ENCODE measurements at regions not wholly inside any gene's neighbourhood (a gene's known extent, or its start where the extent isn't known, plus 50 kb on each side); places are given as distances from the start of the nearest gene placed in this dataset.
A peak's percentile ranks its signal among the peaks of the same experiment; 100 is the strongest.

DNA sequence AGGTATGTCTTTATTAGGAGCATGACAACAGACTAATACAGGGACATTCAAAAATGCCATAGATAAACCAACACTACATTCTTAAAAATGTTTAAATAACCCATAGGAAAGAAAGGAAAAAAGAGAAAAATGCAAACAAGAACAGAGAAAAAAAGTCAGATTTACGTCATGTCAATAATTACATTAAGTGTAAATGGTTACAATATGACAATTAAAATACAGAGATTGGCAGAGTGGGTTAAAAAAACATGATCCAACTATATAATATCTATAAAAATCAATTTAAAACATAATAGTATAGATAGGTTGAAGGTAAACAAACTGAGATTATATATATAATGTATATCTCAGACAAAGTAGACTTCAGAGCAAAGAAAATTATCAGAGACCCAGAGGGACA, 255.8 kb downstream of the ANAPC1 start:
- no peak for DNase-seq

DNA sequence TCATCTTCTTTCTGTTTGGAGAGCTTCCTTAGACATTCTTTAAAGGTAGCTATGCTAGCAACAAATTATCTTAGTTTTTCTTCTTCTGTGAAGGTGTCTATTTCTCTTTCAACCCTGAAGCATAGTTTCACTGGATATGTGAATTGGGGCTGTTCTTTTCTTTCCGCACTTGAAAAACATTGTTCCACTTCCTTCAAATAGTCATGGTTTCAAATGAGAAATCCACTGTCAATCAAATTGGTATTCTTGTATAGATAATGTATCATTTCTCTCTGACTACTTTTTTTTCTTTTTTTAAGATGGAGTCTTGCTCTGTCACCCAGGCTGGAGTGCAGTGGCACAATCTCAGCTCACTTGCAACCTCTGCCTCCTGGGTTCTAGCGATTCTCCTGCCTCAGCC, 254.0 kb downstream of the ANAPC1 start:
- DNase-seq = no peak

DNA sequence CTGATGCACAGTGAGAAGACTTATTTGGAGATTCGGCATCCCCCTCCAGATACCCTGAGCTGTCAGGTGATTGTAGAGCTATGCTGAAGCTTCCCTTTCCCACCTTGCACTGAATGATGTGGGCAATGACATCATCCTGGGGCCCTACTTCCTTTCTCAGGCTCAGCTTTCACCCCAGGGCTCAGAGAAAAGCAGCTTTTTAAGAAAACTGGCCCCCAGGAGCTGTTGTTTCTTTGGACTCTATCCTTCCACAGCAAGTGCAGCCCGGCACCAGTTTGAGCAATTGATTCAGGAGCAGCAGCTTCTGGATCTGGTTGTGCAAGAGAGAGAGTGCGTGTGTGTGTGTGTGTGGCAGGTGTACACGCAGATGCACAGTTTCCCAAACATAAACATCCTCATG, 251.3 kb downstream of the ANAPC1 start:
- no peak for DNase-seq

DNA sequence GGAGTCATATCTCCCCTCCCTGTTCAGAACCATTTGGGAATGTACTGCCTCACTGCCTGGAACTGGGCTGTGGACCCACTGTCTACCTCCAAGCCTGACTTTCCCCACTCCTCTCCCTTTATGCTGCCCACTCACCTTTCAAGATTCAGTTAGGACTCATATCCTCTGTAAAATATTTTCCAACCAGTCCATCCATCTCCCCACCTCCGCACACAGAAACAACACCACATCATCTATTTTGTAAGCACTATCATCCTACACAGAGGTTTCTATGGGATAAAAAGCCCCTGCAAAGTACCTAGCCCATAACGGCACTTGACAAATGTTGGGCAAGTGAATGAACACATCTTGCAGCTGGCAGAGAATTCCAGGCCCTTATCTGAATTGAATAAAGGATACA, 250.8 kb downstream of the ANAPC1 start:
- no peak for DNase-seq

DNA sequence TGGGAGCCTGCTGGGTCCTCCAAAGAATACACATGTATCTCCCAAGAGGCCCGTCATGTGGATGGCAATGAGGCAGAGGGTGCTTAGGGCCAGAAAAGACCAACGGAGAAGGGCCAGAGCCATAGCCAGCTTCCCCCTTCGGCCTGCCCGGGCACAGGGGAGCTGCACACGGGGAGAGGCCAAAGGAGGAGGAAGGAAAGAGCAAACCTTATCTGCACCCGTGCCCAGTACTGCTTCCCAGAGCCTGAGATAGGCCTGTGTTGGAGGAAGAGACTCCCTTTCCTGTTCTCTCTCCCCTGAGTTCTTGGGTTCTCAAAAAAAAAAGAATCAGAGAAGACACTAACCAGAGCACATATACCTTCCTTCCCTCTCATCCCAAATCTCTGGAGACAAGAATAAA, 250.3 kb downstream of the ANAPC1 start:
- no peak for DNase-seq

DNA sequence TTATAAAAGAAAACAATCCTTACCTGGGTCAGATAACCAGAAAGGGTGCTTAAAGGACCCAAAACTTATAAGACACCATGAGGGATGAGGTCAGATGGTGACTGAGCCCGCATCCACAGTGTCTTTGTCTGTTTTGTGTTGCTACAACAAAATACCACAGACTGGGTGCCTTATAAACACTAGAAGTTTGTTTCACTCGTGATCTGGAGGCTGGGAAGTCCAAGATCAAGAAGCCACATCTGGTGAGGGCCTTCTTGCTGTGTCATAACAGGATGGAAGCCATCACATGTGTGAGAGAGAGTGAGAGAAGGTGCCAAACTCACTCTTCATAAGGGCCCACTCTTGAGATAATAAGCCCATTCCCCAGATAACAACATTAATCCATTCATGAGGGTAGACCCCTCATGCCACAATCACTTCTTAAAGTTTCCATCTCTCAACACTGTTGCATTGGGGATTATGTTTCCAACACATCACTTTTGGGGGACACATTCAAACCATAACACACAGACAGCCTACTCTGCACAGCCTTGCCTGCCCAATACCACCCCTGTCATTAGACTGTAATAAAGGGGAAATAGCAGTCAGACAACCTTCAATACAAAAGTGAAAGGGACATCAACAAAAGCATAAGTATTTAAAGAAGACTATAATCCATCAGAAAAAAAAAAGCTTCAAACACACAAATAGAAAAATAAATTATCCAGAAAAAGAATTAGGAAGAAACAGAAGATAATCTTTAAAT, 249.8 kb downstream of the ANAPC1 start:
- no peak for DNase-seq

DNA sequence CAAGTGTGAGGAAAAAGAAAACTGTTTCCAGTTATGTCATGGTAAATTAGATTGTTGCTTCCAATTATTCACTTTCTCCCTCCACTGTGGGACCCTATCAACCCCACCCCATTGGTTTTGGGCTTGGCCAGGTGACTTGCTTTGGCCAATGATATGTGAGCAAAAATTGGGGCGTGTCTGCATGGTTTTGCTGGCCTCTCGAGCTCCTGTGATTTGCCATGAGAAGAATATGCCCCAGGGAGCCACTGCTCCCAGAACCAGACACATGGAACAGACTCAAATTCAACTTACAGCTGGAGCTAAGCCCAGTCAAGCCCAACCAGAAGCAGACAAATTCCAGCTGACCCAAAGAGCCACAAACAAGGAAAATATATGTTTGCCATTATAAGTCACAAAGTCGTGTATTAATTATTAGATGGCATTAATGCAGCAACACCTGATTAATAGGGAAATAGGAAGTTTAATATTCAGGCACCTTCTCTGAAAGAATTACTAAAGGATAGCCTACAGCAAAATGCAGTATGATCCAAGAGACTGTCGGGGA, 248.9 kb downstream of the ANAPC1 start:
- no peak for DNase-seq

DNA sequence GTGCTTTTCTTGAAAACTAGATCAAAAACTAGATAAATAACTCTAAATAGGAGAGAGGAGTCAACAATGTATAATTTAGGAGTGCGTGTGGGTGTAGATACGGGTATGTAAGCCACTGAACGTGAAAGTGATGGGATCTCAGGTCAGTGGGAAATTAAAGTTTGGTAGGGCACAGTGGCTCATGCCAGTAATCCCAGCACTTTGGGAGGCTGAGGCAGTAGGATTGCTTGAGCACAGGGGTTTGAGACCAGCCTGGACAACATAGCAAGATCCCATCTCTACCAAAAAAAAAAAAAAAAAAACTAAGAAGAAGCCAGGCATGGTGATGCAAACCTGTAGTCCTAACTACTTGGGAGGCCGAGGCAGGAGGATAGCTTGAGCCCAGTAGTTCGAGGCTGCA, 247.1 kb downstream of the ANAPC1 start:
- DNase-seq = no peak

DNA sequence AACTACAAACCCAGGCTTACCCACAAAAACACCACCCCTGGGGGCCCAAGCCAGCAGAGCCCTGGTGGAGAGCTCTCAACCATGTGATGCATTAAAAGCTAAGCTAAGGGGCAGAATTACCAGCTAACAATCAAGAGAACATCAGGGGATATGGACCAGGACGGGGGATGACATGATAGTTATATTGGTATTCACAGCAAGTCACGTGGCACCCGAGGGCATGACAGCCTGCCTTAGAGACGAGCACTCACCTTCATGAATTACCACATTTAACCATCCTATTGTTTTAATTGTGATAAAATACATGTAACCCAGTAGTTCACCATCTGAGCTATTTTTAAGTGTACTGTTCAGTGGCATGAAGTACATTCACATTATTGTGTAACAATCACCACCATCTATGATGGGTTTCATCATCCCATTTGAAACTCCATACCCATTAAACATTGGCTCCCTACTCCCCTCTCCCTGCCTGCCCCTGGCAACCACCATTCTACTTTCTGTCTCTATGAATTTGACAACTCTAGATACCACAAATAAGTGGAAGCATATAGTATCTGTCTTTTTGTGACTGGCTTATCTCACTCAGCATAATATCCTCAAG, 245.6 kb downstream of the ANAPC1 start:
- no peak for DNase-seq

DNA sequence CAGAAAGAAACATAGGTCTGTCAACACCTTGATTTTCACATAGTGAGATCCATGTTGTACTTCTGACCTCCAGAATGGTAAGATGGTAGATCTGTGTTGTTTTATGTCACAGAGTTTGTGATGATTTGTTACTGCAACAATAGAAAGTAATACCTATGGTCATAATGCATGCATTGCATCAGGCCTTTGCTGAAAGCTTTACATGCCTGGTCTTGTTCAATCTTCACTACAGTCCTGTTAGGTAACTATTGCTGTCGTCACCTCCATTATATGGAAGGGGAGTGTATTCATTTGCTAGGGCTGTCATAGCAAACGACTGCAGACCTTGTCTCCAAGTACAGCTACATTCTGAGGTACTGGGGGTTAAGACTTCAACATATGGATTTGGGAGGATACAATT, 243.5 kb downstream of the ANAPC1 start:
- no peak for DNase-seq

DNA sequence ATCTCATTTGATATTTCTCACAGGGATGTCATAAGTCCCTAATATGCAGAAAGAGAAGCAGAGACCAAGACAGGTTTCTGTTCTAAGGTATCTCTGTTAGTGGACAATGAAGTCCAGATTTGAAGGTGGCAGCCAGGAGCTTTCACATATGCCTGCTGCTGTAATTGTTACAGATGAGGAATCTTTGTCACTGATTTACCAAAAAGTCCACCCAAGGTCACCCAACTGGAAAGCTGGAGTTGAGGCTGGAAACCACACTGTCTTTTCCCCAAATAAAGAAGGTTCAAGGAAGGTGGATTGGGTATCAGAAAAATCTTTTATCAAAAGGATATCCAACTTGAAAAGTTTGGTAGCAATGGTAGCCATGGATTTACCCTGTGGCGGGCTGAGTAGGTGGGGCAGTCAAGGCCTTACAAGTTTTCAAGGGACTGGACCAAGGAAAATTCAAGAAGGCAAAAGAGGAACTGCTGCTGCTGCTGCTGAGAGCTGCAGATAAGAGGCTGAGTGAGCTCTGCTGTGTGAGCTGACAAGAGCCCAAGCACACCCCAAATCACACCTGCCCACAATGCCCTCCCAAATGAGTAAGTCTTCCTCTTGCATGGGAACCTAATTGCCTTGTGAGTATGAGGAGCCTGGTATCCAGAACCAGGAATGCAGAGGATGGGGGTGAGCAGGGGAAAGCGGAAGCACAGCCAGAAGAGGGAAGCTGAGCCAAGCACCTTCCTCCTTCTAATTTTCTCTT, 241.2 kb downstream of the ANAPC1 start:
- no peak for DNase-seq

DNA sequence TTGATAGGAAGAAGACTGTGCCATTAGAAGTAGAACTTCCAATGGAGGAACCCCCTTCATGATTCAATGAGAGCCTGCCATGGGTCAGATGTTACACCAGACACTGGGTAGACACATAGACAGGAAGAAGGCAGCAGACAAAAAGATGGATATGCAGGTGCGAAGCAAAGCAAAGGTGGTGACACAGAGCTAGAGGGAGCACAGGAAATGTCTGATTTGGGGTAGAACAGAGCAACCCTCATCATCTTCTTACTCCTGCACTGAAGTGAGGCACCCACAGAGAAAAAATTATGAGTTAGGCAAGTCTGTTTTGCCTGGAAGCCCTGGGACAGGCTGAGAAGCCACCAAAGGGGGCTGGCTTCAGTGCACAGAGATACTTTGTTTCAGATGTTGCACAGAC, 240.2 kb downstream of the ANAPC1 start:
- DNase-seq = no peak

DNA sequence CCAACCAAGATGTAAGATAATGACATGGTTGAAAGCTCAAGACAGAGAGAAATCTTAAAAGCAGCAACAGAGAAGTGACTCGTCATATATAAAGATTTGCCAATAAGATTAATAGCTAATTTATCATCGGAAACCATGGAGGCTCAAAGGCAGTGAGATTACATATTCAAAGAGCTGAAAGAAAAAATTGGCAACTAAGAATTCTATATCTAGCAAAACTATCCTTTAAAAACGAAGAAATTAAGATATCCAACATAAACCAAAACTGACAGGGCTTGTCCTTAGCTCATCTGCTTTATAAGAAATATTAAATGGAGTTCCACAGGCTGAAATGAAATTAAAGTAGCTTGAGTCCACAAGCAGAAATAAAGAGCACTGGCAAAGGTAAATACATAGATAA, 236.6 kb downstream of the ANAPC1 start:
- no peak for DNase-seq

DNA sequence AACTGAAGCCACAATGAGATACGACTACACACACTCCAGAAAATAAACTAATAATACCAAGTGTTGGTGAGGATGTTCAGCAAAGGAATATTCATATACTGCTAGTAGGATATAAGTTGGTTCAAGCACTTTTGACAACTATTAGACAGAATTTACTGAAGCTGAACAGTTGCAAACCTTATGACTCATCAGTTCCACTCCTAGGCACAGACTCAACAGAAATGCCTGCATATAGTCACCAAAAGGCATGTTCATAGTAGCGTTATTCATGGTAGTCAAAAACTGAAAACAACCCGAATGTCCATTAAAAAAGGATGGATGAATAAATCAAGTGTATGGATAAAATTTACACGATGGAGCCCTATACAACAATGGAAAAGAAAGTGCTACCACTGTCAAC, 232.0 kb downstream of the ANAPC1 start:
- no peak for DNase-seq

DNA sequence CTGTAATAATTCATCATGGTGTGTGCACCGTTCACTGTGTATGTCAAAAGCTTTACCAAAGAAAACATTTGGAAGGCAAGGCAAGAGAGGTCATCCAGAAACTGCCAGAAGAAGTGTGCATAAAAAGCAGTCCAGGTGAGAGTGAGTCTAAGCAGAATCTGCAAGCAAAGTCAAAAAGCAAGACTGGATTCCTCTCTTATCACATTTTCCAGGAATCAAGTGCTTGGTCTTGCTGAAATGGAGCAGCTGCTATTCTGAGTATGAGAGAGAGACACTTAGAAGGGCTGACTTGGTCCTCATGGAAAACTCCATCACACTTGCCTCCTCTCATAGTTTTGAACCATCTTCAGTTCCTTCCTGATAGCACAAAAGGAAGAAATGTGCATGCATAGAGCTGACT, 231.3 kb downstream of the ANAPC1 start:
- no peak for DNase-seq

DNA sequence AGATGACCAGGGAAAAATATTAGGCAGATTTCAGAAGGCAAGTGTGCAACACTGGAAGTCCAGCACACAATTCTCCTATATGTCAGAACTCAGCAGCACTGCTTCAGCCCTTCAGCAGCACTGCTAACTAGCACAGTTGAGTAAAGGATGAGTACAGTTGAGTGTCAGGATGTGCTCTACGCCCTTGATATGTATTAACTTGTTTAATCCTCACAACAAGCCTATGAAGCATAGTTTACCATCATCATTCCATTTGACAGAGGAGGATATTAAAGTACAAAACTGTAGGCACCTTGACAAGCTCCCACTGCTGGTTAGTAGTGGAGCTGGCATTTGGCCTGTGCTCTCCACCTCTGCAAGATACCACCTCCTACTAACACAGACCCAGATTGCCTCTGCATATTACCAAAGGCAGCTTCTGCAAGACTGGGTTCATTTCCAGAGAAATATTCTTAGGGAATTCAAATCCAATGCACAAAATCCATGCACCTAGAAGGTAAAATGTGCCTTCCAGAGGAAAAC, 230.8 kb downstream of the ANAPC1 start:
- no peak for DNase-seq

DNA sequence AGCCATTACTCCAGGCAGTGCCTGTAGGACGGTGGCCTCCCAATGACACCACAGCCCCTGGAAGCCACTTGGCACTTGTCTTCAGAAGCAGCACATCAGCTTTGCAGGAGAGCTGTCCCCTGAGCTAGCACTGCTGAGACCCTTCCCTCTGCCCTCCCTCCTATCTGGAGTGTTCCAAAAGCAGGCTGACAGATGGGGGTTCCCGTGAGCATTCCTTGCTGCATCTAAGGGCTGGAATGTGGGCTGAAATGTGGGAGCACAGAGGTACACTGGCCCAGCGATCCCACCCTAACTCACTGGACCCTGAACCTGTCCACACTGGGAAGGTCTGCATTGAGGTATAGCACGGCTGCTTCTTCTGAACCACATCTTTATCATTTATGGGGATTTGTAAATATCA, 230.1 kb downstream of the ANAPC1 start:
- no peak for DNase-seq

DNA sequence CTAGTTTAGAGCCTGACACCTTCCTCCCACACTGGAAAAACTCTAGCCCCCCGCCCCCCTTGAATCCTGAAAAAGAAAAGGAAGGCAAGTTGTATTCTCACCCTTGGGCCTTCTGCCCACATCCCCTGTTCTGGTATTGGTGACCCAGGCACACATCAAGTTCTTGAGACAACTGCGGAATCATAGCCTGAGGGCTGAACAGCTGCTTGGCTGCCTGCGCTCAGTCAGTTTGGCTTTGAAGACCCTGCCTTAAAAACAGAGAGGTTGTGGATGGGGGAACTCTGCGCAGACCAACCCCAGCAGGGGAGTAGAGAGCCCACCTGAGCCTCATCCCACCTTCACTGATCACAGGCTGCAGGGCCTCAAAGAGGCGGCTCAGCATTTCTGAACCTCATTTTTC, 229.2 kb downstream of the ANAPC1 start:
- no peak for DNase-seq

DNA sequence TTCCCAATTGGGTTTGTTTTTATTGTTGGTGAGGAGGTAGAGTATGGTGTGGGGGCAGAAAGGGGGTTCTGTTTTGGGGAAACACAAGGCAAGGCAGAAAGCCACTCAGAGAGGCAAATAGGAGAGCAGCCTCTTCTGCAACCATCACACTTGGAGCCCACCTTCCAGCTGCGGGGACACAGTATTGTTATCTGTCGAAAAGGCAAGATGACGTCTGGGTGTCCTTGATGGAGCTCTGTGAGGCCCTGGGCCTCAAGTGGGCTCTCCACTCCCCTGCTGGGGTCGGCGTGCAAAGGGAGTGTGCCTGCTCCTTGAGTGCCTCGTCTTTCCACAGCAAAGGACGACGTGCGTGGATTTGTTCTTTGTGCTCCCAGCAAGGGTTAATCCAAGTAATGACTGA, 227.6 kb downstream of the ANAPC1 start:
- no peak for DNase-seq

DNA sequence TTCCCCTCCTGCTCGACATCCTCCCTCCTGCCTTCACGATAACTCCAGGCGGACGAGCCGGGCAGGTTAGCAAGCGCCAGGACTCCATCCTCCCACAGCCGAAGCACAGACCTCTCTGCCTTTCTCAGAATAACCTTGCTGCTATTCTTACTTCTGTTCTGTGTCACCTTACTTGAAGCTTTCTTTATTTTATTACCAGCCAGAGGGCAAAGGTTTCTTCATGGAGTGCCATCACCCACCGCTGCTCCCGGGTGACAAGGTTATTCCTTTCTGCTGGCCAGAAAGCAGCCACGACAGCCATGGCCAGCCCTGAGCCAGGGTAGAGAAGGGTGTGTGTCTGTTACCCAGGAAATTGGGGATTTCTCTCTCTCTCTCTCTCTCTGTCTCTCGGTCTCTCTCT, 227.1 kb downstream of the ANAPC1 start:
- no peak for DNase-seq

DNA sequence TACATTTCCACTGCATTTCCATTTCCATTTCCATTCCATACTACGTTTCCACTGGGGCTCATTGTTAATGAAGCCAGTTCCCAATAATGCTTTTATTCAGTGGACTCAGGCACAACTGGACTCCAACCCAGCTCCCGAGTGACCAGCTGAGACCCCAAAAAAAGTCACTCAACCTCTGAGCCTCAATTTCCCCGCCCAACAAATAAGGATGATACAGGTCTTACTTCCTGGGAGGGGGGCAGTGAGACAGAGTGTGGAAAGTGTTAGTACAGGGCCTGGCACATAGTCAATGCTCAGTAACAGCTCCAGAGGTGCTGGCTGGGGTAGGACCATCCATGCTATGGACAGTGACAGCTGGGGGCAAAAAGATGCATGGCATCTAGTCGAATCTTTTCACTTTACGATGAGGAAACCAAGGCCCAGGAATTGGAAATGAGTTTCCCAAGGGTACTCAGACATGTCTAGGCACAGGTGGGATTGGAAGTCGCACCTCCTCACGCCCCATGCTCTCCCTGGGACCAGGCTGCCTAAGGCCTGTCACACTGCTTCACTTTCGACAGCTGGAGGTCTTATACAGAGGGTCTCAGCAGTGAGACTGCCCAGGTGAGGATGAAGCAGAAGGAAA, 226.5 kb downstream of the ANAPC1 start:
- DNase-seq = no peak

DNA sequence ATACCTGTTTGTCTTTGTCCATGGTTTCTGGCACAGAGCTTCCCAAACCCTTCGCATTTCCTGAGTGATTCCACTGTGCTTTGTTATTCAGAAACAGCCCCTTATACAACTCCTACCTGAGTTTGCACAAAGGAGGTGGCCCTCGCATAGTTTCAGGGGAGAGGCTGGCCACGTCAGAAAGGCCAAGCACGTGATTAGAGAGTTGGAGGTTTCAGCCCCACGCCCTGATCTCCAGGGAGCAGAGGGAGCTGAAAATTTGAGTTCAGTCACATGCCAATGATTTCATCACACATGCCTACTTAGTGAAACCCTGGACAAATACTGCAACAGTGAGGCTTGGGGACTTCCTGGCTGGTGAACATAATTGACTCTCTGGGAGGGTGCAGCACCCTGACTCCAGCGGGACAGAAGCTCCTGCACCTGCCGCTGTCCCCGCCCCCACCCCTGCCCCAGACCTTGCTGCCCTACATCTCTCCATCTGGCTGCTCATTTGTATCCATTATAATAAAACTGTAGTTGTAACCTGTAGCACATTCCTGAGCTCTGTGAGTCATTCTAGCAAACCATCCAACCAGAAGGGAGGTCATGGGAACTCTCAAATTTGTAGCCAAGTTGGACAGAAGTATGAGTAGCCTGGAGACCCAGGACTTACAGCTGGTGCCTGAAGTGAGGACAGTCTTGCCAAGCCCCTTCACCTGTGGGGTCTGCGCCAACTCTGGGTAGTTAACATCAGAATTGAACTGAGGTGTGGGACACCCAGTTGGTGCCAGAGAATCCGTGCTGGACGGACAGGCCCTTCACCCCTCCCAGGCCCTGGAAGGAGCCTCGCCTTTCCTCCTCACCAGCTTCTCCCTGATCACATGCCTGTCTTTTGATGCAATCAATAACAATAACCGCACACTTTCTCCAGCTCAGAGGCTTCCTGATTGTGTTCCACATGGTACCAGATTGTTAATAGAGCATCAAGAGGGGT, 224.3 kb downstream of the ANAPC1 start:
- DNase-seq = peak; percentile 66
